Heart left ventricle (tissue), 13 donors: ENCODE measurements at regions not wholly inside any gene's neighbourhood (a gene's known extent, or its start where the extent isn't known, plus 50 kb on each side); places are given as distances from the start of the nearest gene placed in this dataset.

Source experiments
- POLR2A ChIP-seq, 2 donors: fragments of 450-650 bp; IDR thresholded peaks; one replicate each; pipeline ENCODE4 v1.6.1; 2017; ENCODE audit warnings: antibody characterized with exemption in 2 of 2, mild to moderate bottlenecking in 2 of 2, moderate library complexity in 2 of 2
- TF ChIP-seq, protein P1 (sequence below), 12 donors: fragments of 200-600 bp; sonication (generic) in 4 of 12; IDR thresholded peaks; one replicate each; pipeline versions ENCODE4 v1.5.0 to v1.8.0; 2018 to 2022; ENCODE audit warnings: antibody characterized with exemption in 12 of 12, mild to moderate bottlenecking in 5 of 12
- donor health status: ischemic (EF 13 %, LVEDD 7.1; RV severe dilation, severe dysfunction).
- donor health status: DM: no; HTN: yes; CAD: no.
- donor health status: DM: no; HTN: no; CAD: no.
- donor health status: ischemic (EF 25% LVEDD 6.9; RV normal size, moderate dysfunction).
- donor health status: ischemic (EF 25% LVEDD 5.7; RV mildly dilated, moderate dysfunction).
- donor health status: ischemic (EF 35%, LVEDD 5.7; RV mildly dilated, moderate dysfunction).
- donor health status: nonischemic (EF 11% LVEDD 7.7; RV severe dilation, severe dysfunction).
- donor health status: DM: yes; HTN: yes; CAD: no.
- donor health status: PGD.
- donor health status: ischemic (EF 29% LVEDD 5.4; RV normal size, mild dysfunction).
- donor health status: nonischemic (EF 23%, LVEDD 6.1; RV moderate dilation, normal function).

DNA sequence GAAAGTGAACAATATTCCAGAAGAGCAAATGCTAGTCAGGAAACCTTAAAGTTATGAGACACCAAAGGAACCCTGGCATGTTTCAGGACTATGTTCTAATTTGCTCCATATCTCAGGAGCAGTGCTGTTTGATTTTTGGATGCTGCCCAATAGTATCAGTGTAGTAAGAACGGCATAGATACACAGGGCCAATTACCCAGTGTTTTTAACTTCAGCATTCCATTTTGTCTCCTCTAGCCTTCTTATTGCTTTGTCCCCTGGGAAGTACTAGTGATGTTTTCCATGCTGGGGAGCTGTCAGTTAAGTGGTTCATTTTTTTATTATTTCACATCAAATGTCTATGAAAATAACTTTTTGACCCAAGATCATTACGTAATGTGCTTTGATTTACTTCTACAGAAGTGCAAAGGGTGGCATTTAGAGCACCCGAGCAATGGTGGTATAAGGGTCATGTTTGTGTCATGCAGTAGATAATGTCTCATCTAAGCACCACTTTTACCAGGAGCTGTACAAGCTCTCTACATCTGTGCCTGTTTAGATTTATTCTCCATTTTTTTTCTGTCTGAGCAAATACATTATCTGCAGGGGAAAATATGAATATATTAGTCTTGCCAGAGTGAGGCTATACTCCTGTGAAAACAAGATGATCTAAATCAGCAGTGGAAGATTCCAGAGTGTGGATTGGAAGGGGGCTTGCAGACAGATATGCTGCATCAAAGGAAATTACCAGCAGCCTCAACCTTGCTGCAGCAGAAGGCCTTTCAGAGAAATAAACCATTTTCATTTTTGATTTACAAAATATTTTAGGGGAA is 198.8 kb upstream of the OPRM1 start:
- TF ChIP-seq, protein P1, sequence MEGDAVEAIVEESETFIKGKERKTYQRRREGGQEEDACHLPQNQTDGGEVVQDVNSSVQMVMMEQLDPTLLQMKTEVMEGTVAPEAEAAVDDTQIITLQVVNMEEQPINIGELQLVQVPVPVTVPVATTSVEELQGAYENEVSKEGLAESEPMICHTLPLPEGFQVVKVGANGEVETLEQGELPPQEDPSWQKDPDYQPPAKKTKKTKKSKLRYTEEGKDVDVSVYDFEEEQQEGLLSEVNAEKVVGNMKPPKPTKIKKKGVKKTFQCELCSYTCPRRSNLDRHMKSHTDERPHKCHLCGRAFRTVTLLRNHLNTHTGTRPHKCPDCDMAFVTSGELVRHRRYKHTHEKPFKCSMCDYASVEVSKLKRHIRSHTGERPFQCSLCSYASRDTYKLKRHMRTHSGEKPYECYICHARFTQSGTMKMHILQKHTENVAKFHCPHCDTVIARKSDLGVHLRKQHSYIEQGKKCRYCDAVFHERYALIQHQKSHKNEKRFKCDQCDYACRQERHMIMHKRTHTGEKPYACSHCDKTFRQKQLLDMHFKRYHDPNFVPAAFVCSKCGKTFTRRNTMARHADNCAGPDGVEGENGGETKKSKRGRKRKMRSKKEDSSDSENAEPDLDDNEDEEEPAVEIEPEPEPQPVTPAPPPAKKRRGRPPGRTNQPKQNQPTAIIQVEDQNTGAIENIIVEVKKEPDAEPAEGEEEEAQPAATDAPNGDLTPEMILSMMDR (IDR thresholded peaks at IDR 0.05): no peak
- TF ChIP-seq POLR2A (IDR thresholded peaks at IDR 0.05): no peak
